DOHH2 (cell line): ENCODE measurements at regions not wholly inside any gene's neighbourhood (a gene's known extent, or its start where the extent isn't known, plus 50 kb on each side); places are given as distances from the start of the nearest gene placed in this dataset.

Experiments
- H3F3A ChIP-seq: fragments of 200-600 bp; sonication (generic), shearing (Covaris generic); 2 replicates; pipeline ENCODE4 v1.6.0; 2016; ENCODE audit warnings: antibody characterized with exemption, mild to moderate bottlenecking; ENCODE audit not compliant: control insufficient read depth, insufficient read depth
- H3K27ac ChIP-seq: fragments of 200-600 bp; sonication (generic); 2 replicates; pipeline ENCODE4 v1.5.1; 2014; ENCODE audit warnings: low read depth, mild to moderate bottlenecking, low read length, moderate library complexity
- H3K27me3 ChIP-seq: fragments of 200-600 bp; sonication (generic); 2 replicates; pipeline ENCODE4 v1.6.1; 2014; ENCODE audit warnings: mild to moderate bottlenecking, low read length, mixed read lengths; ENCODE audit not compliant: control insufficient read depth
- H3K36me3 ChIP-seq: fragments of 200-600 bp; sonication (generic); 2 replicates; pipeline ENCODE4 v1.6.1; 2014; ENCODE audit warnings: mild to moderate bottlenecking, low read length, moderate library complexity, mixed read lengths; ENCODE audit not compliant: control insufficient read depth
- H3K4me1 ChIP-seq: fragments of 200-600 bp; sonication (generic); 2 replicates; pipeline ENCODE4 v1.6.1; 2014; ENCODE audit warnings: mild to moderate bottlenecking, low read length, mixed read lengths; ENCODE audit not compliant: control insufficient read depth
- H3K4me2 ChIP-seq: fragments of 200-600 bp; sonication (generic); 2 replicates; pipeline ENCODE4 v1.6.0; 2014; ENCODE audit warnings: mild to moderate bottlenecking, low read length, moderate library complexity
- H3K4me3 ChIP-seq: fragments of 200-600 bp; sonication (generic); 2 replicates; pipeline ENCODE4 v1.5.1; 2014; ENCODE audit warnings: mild to moderate bottlenecking, low read length, mixed read lengths
- H3K79me2 ChIP-seq: fragments of 200-600 bp; sonication (generic); 2 replicates; pipeline ENCODE4 v1.6.1; 2014; ENCODE audit warnings: mild to moderate bottlenecking, low read length, mixed read lengths; ENCODE audit not compliant: control insufficient read depth
- H3K9me2 ChIP-seq: fragments of 200-600 bp; sonication (generic); replicated peaks from 2 replicates; pipeline ENCODE4 v1.6.1; 2014; ENCODE audit warnings: mild to moderate bottlenecking, low read length, mixed read lengths; ENCODE audit not compliant: control insufficient read depth
- H3K9me3 ChIP-seq: fragments of 200-600 bp; sonication (generic); 2 replicates; pipeline ENCODE4 v1.6.1; 2014; ENCODE audit warnings: antibody characterized with exemption, low read length, mixed read lengths; ENCODE audit not compliant: control insufficient read depth, insufficient read depth
- H4K20me1 ChIP-seq: fragments of 200-600 bp; sonication (generic); 2 replicates; pipeline ENCODE4 v1.6.0; 2014; ENCODE audit warnings: low read depth, mild to moderate bottlenecking, antibody characterized with exemption, low read length, moderate library complexity; ENCODE audit not compliant: control insufficient read depth, insufficient read depth
- CTCF ChIP-seq: fragments of 200-600 bp; sonication (generic); IDR thresholded peaks from one replicate; pipeline ENCODE4 v1.5.1; 2014; ENCODE audit warnings: antibody characterized with exemption, mild to moderate bottlenecking, low read depth, low read length; ENCODE audit not compliant: poor library complexity, severe bottlenecking
- EZH2phosphoT487 ChIP-seq: fragments of 200-600 bp; sonication (generic); IDR thresholded peaks from 2 replicates; pipeline ENCODE4 v1.6.1; 2017; ENCODE audit warnings: borderline replicate concordance, mild to moderate bottlenecking, antibody characterized with exemption, low read length, moderate library complexity, mixed read lengths

GRCh38 chr4:160129439-160129838, 1026.6 kb downstream of the RAPGEF2 start:
- H3K79me2 ChIP-seq = no peaks in the 10 kb centered on the region
- H3K27me3 ChIP-seq = no peaks in the 10 kb centered on the region
- H3K4me1 ChIP-seq = no peaks in the 10 kb centered on the region
- H3K36me3 ChIP-seq = no peaks in the 10 kb centered on the region
- H3K4me3 ChIP-seq = no peak overlapping the region
- no peak overlapping the region for H3K27ac ChIP-seq
- H3K9me2 ChIP-seq = no peaks in the 10 kb centered on the region
- H3F3A ChIP-seq = no peaks in the 10 kb centered on the region
- TF ChIP-seq CTCF (no peak), EZH2phosphoT487 (no peak)
- no peaks in the 10 kb centered on the region for H4K20me1 ChIP-seq
- no peaks in the 10 kb centered on the region; the same call in 1 of the 2 replicates for H3K9me3 ChIP-seq
- no peak overlapping the region for H3K4me2 ChIP-seq

DNA sequence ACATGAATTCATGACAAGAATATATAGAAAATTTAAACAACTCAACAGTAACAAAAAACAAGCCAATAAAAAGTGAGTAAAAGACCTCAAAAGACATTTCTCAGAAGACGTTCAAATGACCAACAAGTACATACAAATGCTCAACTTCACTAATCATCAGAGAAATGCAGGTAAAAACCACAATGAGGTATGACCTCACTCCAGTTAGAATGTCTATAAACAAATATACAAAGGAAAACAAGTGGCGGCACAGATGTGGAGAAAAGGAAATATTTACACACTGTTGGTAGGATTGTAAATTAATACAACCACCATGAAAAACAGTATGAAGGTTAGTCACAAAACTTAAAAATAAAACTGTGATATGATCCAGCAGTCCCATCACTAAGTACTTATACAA, 1033.1 kb downstream of the RAPGEF2 start:
- Histone ChIP-seq H3K9me2 (no peaks in the 10 kb centered on the region), H4K20me1 (no peaks in the 10 kb centered on the region), H3K4me2 (no peak overlapping the region), H3F3A (no peaks in the 10 kb centered on the region), H3K27ac (no peak overlapping the region), H3K36me3 (no peaks in the 10 kb centered on the region), H3K79me2 (no peaks in the 10 kb centered on the region), H3K4me3 (no peak overlapping the region), H3K9me3 (no peaks in the 10 kb centered on the region; the same call in 1 of the 2 replicates), H3K27me3 (no peaks in the 10 kb centered on the region), H3K4me1 (no peaks in the 10 kb centered on the region)
- TF ChIP-seq CTCF = no peak

DNA sequence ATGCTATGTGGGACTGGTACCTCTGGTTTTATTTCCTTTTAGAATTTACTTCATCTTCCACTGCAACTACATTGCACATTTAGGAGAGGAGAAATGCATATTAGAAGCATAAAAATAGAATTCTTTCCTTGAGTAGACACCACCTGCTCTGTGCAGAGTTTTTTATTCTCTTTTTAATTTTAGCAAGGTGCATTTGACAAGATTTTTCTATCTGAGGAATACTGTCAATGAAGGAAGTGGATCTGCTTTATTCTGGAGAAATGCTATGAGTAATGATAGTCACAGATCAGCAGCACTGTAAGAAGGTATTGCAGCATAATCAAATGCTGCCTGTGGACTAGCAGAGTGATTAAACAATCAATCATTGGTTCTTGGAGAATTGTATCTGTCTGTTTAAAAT, 1038.3 kb downstream of the RAPGEF2 start:
- H3F3A ChIP-seq = no peaks in the 10 kb centered on the region
- no peaks in the 10 kb centered on the region for H3K9me2 ChIP-seq
- no peaks in the 10 kb centered on the region for H3K79me2 ChIP-seq
- no peak overlapping the region for H3K4me2 ChIP-seq
- H3K4me1 ChIP-seq = no peaks in the 10 kb centered on the region
- no peak overlapping the region for H3K27ac ChIP-seq
- TF ChIP-seq CTCF (no peak), EZH2phosphoT487 (no peak)
- no peak overlapping the region for H3K4me3 ChIP-seq
- no peaks in the 10 kb centered on the region for H3K9me3 ChIP-seq
- H3K36me3 ChIP-seq = no peaks in the 10 kb centered on the region
- H4K20me1 ChIP-seq = no peaks in the 10 kb centered on the region
- H3K27me3 ChIP-seq = no peaks in the 10 kb centered on the region

DNA sequence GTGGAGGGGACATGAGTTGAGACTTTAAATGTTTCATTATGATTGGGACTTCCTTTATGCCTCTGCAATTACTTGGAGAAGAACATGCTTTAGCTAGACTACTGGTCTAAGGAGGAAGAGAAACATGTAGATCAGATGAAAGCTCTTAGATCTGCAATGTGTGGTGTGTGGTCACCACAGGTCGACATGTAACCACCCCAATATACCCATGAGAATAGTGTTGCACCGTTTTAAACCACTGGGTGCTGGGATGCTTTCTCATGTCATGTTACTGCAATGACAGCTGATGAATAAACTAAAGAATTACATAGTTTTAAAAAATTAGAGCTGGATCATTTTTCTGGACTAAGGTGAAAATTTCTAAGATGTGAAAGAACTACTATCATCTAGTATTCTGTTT, 1039.7 kb downstream of the RAPGEF2 start:
- no peaks in the 10 kb centered on the region for H3F3A ChIP-seq

More for the DNA sequence above, 1039.7 kb downstream of the RAPGEF2 start:
- Histone ChIP-seq H3K27ac (no peak overlapping the region), H3K79me2 (no peaks in the 10 kb centered on the region), H3K9me2 (no peaks in the 10 kb centered on the region), H3K4me3 (no peak overlapping the region), H3K27me3 (no peaks in the 10 kb centered on the region), H4K20me1 (no peaks in the 10 kb centered on the region), H3K4me2 (no peak overlapping the region), H3K9me3 (no peaks in the 10 kb centered on the region), H3K36me3 (no peaks in the 10 kb centered on the region), H3K4me1 (no peaks in the 10 kb centered on the region)
- TF ChIP-seq EZH2phosphoT487 (no peak), CTCF (no peak)
